ENCODE measurements at regions not wholly inside any gene's neighbourhood (a gene's known extent, or its start where the extent isn't known, plus 50 kb on each side); places are given as distances from the start of the nearest gene placed in this dataset.

- intact Hi-C loops (cut with micrococcal nuclease; ENCODE audit: unreplicated experiment), result no loop called here
- Histone ChIP-seq H3K9me3 (ENCODE audit: low read length) (no peaks in the 10 kb centered on the region), H4K20me1 (ENCODE audit: insufficient read depth, low read length) (no peaks in the 10 kb centered on the region), H2AFZ (ENCODE audit: low read length) (no peak overlapping the region), H3K4me1 (ENCODE audit: insufficient read depth, low read length) (peaks cover 68% of the 10 kb centered on the region), H3K27ac (ENCODE audit: extremely low read length, insufficient read depth, low read length) (no peak overlapping the region), H3K36me3 (replicated peaks in 1 of 2; ENCODE audit: control insufficient read depth in 1 of 2, insufficient read depth in 2 of 2, low read length in 2 of 2) (no peaks in the 10 kb centered on the region), H3K27me3 (ENCODE audit: control insufficient read depth in 1 of 2, insufficient read depth in 2 of 2, low read length in 2 of 2) (no peaks in the 10 kb centered on the region), H3K79me2 (ENCODE audit: insufficient read depth, low read length) (no peaks in the 10 kb centered on the region), H3K4me2 (ENCODE audit: low read depth, low read length) (peak overlapping the region; percentile 51), H3K4me3 (replicated peaks in 1 of 3; ENCODE audit: insufficient read depth in 1 of 3, low read depth in 2 of 3, low read length in 3 of 3) (no peak overlapping the region; a peak in 1 of 6 replicates), H3K9ac (ENCODE audit: insufficient read depth, low read depth, low read length) (no peak overlapping the region)
- ATAC-seq (peak; percentile 37), DNase-seq (ENCODE audit: low spot score) (peak; percentile 75), FAIRE-seq (no peak)
- BruUV-seq (replicated peaks), result no TSS peak
- in situ Hi-C loops (cut with HindIII; ENCODE audit: extremely low pct_ligation_motif_present, low pct_unique_long_range_greater_than_20kb), result no loop called here
- 57% methylated on average over 10 of the region's 10 CpGs for WGBS (ENCODE audit: low lambda C conversion rate)
- ChIA-PET CTCF (ENCODE audit: low intra/inter-chr PET ratio, low total read pairs) (no interaction called here), POLR2A (interaction anchor here (1.2 to 6.1 kb wide), 4 partner anchors 9 to 84 kb away, joined by 3 to 55 read pairs (median 20); no protein-coding TSS in a partner anchor)
- TF ChIP-seq TBP (CRISPR knock-in tag; IDR thresholded peaks at IDR 0.05) (no peak), ZNF672 (CRISPR knock-in tag; IDR thresholded peaks at IDR 0.05) (no peak), NCOA5 (CRISPR knock-in tag; IDR thresholded peaks at IDR 0.05) (no peak), SIX1 (CRISPR knock-in tag; IDR thresholded peaks at IDR 0.05; ENCODE audit: borderline replicate concordance) (no peak), ZNF780A (CRISPR knock-in tag; IDR thresholded peaks at IDR 0.05) (no peak), ZEB1 (IDR thresholded peaks at IDR 0.05; ENCODE audit: insufficient replicate concordance, low read depth) (no peak), SOX6 (IDR thresholded peaks at IDR 0.05) (no peak), SOX6 (CRISPR knock-in tag; IDR thresholded peaks at IDR 0.05) (peak; percentile 59), ZNF589 (CRISPR knock-in tag; conservative IDR thresholded peaks at IDR 0.05) (no peak), TBX2 (CRISPR knock-in tag; IDR thresholded peaks at IDR 0.05; ENCODE audit: borderline replicate concordance) (no peak), ZNF552 (CRISPR knock-in tag; IDR thresholded peaks at IDR 0.05; ENCODE audit: borderline replicate concordance) (no peak), HNF1A (IDR thresholded peaks at IDR 0.05; ENCODE audit: low read depth) (no peak), HNF1A (CRISPR knock-in tag; IDR thresholded peaks at IDR 0.05; ENCODE audit: borderline replicate concordance) (peak; percentile 67), NR2C2 (CRISPR knock-in tag; IDR thresholded peaks at IDR 0.05; ENCODE audit: borderline replicate concordance) (no peak), HDAC6 (IDR thresholded peaks at IDR 0.05; ENCODE audit: low read depth, low read length) (no peak), ZNF143 (CRISPR knock-in tag; IDR thresholded peaks at IDR 0.05) (no peak), NR2F2 (IDR thresholded peaks at IDR 0.05; ENCODE audit: borderline replicate concordance, low read depth) (no peak), ZNF614 (CRISPR knock-in tag; IDR thresholded peaks at IDR 0.05; ENCODE audit: borderline replicate concordance) (0 out of 2 replicates have a peak, but pooled peaks have one; percentile 6)
Measured at GRCh38 chr20:22502731-22503191, 81.6 kb downstream of the FOXA2 start.

All from HepG2 (cell line).